CD4-positive, CD25-positive, alpha-beta regulatory T cell (primary cell): ENCODE measurements at regions not wholly inside any gene's neighbourhood (a gene's known extent, or its start where the extent isn't known, plus 50 kb on each side); places are given as distances from the start of the nearest gene placed in this dataset.

ENCODE experiments used
- ATAC-seq, 2 donors: fragments of 150-1000 bp; cut with Tn5 transposase; one replicate each; pipeline ENCODE4 v1.10.0; 2021; ENCODE audit warnings: low read depth in 2 of 2, moderate number of reproducible peaks in 2 of 2, moderate library complexity in 1 of 2
- DNase-seq, 3 donors: peaks; one replicate each; pipeline versions ENCODE4 v3.0.0 to v3.0.0-alpha.2; 2012 to 2022; ENCODE audit warnings: mixed read lengths in 1 of 3
- H3K27ac ChIP-seq: one replicate; pipeline ENCODE4 v1.7.0; 2013; ENCODE audit warnings: mild to moderate bottlenecking, low read length; ENCODE audit not compliant: insufficient read depth, poor library complexity, severe bottlenecking
- H3K27me3 ChIP-seq: one replicate; pipeline ENCODE4 v1.7.0; 2013; ENCODE audit warnings: low read length; ENCODE audit not compliant: control insufficient read depth, insufficient read depth
- H3K36me3 ChIP-seq: one replicate; pipeline ENCODE4 v1.7.0; 2013; ENCODE audit warnings: mild to moderate bottlenecking, low read length, moderate library complexity; ENCODE audit not compliant: control insufficient read depth, insufficient read depth
- H3K4me1 ChIP-seq: 2 replicates; pipeline ENCODE4 v1.7.0; 2013; ENCODE audit warnings: mild to moderate bottlenecking, low read length; ENCODE audit not compliant: insufficient read depth, control insufficient read depth, poor library complexity, severe bottlenecking
- H3K4me3 ChIP-seq: one replicate; pipeline ENCODE4 v1.7.0; 2013; ENCODE audit warnings: low read depth, mild to moderate bottlenecking, low read length, moderate library complexity
- H3K9me3 ChIP-seq, 2 experiments: 1 replicate in 1 of 2; 2 replicates in 1 of 2; pipeline ENCODE4 v1.7.0; 2013; ENCODE audit warnings: low read length in 2 of 2, mild to moderate bottlenecking in 1 of 2, moderate library complexity in 1 of 2; ENCODE audit not compliant: control insufficient read depth in 2 of 2
- H3K27ac Mint-ChIP-seq, 3 donors: one replicate each; pipeline ENCODE4 v1.8.0; 2020 to 2022; ENCODE audit warnings: mild to moderate bottlenecking in 3 of 3, mixed read lengths in 3 of 3, moderate library complexity in 2 of 3
- H3K27me3 Mint-ChIP-seq: one replicate; pipeline ENCODE4 v1.8.0; 2022; ENCODE audit warnings: mild to moderate bottlenecking, mixed read lengths
- H3K36me3 Mint-ChIP-seq: one replicate; pipeline ENCODE4 v1.8.0; 2020; ENCODE audit warnings: mixed read lengths
- H3K4me1 Mint-ChIP-seq, 4 donors: one replicate each; pipeline ENCODE4 v1.8.0; 2020 to 2022; ENCODE audit warnings: mixed read lengths in 4 of 4, mild to moderate bottlenecking in 1 of 4
- H3K4me3 Mint-ChIP-seq, 4 donors: one replicate each; pipeline ENCODE4 v1.8.0; 2020 to 2022; ENCODE audit warnings: mild to moderate bottlenecking in 4 of 4, mixed read lengths in 4 of 4, moderate library complexity in 3 of 4
- H3K9me3 Mint-ChIP-seq, 7 donors: one replicate each; pipeline ENCODE4 v1.8.0; 2020 to 2022; ENCODE audit warnings: mixed read lengths in 7 of 7, mild to moderate bottlenecking in 3 of 7, moderate library complexity in 2 of 7

DNA sequence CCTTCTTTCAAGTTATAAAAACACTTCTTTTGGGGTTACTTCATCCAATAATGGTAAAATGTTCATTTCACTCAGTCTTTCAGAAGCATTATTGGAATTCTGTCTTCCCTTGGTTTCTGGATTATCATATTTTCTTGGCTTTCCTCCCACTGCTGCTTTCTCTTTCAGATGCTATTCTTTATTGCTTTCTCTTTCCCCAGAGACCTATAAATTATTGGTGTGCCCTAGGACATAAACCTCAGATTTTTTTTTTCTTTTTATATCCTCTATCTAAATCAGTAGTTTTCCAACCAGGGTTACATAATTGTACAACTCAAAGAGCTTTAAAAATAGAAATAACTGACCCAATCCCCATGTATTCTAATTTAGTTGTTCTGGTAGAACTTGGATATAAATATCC, 1005.5 kb downstream of the ARAP2 start:
- Histone ChIP-seq H3K4me1 (no peaks in the 10 kb centered on the region), H3K27me3 (no peaks in the 10 kb centered on the region), H3K27ac (no peak overlapping the region), H3K4me3 (no peak overlapping the region), H3K9me3 (no peaks in the 10 kb centered on the region), H3K36me3 (no peaks in the 10 kb centered on the region)
- DNase-seq (no peak), ATAC-seq (no peak)
- Mint-ChIP-seq H3K27ac (no peak overlapping the region), H3K4me1 (peaks cover 0 to 5% (median 0%) of the 10 kb centered on the region in 4 donors), H3K4me3 (no peak overlapping the region), H3K36me3 (no peaks in the 10 kb centered on the region), H3K27me3 (no peaks in the 10 kb centered on the region), H3K9me3 (peaks cover 0 to 13% (median 3%) of the 10 kb centered on the region in 7 donors)

DNA sequence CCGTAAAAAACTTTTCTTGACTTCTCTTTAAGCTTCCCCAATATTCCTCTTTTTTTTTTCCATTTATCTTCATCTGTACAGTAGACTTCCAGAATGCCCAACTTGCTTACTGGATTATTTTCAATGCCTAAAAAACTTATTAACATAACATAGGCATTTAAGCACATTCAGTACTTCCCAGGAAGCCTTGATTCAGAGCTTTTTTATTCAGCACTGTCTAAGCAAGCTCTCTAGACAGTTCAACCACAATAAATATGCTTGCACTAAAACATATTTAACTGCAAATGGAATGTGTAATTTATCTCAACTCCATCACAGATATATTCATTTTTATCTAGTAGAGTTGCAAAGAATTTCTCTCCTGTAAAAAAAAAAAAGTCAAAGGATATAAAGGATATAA, 997.8 kb downstream of the ARAP2 start:
- no peaks in the 10 kb centered on the region for H3K36me3 ChIP-seq
- H3K27me3 ChIP-seq, result no peaks in the 10 kb centered on the region
- DNase-seq (no peak), ATAC-seq (no peak)
- Mint-ChIP-seq H3K27ac (no peak overlapping the region), H3K4me1 (peaks cover 0 to 5% (median 0%) of the 10 kb centered on the region in 4 donors), H3K4me3 (no peak overlapping the region), H3K9me3 (peaks cover 0 to 9% (median 3%) of the 10 kb centered on the region in 7 donors), H3K27me3 (no peaks in the 10 kb centered on the region), H3K36me3 (no peaks in the 10 kb centered on the region)
- no peaks in the 10 kb centered on the region for H3K4me1 ChIP-seq
- no peak overlapping the region for H3K27ac ChIP-seq
- no peaks in the 10 kb centered on the region for H3K9me3 ChIP-seq
- no peak overlapping the region for H3K4me3 ChIP-seq

DNA sequence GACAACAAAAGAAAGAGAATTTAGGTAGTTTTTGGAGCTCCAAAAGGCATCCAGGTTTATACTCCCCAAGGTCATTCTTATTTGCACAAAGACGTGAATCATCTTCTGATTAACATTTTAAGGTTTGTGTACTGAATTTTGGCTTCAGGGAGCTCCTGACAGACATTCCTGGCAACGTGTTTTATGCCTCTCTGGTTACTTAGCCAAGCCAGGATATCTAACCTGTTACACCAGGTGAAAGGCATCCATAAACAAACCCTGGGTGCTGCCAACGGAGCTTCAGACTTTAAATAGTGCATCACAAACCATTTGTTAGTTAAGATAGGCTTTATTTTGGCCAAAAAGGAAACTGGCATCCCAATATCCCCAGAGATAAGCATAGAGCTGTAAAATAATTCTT, 997.3 kb downstream of the ARAP2 start:
- DNase-seq (no peak), ATAC-seq (no peak)
- Histone ChIP-seq H3K27ac (no peak overlapping the region), H3K4me3 (no peak overlapping the region), H3K9me3 (no peaks in the 10 kb centered on the region), H3K36me3 (no peaks in the 10 kb centered on the region), H3K4me1 (no peaks in the 10 kb centered on the region), H3K27me3 (no peaks in the 10 kb centered on the region)
- no peak overlapping the region for H3K4me3 Mint-ChIP-seq
- H3K36me3 Mint-ChIP-seq, result no peaks in the 10 kb centered on the region
- no peak overlapping the region for H3K27ac Mint-ChIP-seq
- H3K27me3 Mint-ChIP-seq, result no peaks in the 10 kb centered on the region
- peaks cover 0 to 9% (median 3%) of the 10 kb centered on the region in 7 donors for H3K9me3 Mint-ChIP-seq
- peaks cover 0 to 5% (median 0%) of the 10 kb centered on the region in 4 donors for H3K4me1 Mint-ChIP-seq

DNA sequence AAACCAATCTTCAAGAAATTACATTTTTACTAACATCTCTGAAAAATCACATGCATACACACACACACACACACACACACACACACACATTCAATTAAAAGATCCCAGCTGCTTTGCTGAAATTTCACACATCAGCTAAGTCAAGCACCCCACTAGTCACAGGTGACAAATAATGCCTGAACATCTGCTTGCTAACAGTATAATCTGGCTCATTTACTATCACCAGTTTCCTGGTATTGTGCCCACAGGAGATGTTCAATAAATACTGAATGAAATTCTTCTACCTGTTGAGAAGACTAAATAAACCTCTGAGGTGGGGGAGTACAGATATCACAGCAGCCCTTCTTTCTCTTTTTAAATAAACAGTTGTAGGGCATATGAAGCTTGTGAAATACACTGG, 994.0 kb downstream of the ARAP2 start:
- Histone ChIP-seq H3K4me1 (no peaks in the 10 kb centered on the region), H3K27ac (no peak overlapping the region), H3K9me3 (no peaks in the 10 kb centered on the region), H3K4me3 (no peak overlapping the region), H3K27me3 (no peaks in the 10 kb centered on the region), H3K36me3 (no peaks in the 10 kb centered on the region)
- ATAC-seq (no peak), DNase-seq (no peak)
- no peak overlapping the region for H3K4me3 Mint-ChIP-seq
- H3K4me1 Mint-ChIP-seq, result no peaks in the 10 kb centered on the region
- H3K36me3 Mint-ChIP-seq, result no peaks in the 10 kb centered on the region
- H3K9me3 Mint-ChIP-seq, result peaks cover 0 to 7% (median 4%) of the 10 kb centered on the region in 7 donors
- no peaks in the 10 kb centered on the region for H3K27me3 Mint-ChIP-seq
- no peak overlapping the region for H3K27ac Mint-ChIP-seq

DNA sequence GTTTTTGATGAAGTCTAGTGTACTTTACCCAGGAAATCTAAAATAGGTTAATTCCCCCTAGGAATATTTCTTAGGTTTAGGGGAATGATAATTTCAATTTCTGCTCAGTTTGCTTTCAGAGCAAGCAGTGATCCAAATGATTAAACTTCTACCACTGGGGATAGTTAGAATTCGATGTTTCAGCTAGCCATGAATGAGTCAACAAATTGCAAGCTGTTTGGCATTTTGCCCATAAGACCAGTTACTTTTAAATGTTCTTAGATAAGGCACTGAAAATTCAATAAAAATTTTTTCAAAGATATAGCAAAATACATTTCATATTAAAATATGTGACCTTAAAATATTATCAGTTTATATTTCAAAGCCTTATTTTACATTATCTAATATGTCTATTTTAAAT, 993.6 kb downstream of the ARAP2 start:
- Histone ChIP-seq H3K9me3 (no peaks in the 10 kb centered on the region), H3K4me3 (no peak overlapping the region), H3K27ac (no peak overlapping the region), H3K4me1 (no peaks in the 10 kb centered on the region), H3K27me3 (no peaks in the 10 kb centered on the region), H3K36me3 (no peaks in the 10 kb centered on the region)
- Mint-ChIP-seq H3K27me3 (no peaks in the 10 kb centered on the region), H3K4me1 (no peaks in the 10 kb centered on the region), H3K4me3 (no peak overlapping the region), H3K36me3 (no peaks in the 10 kb centered on the region), H3K9me3 (peaks cover 0 to 7% (median 4%) of the 10 kb centered on the region in 7 donors), H3K27ac (no peak overlapping the region)
- ATAC-seq (no peak), DNase-seq (no peak)

DNA sequence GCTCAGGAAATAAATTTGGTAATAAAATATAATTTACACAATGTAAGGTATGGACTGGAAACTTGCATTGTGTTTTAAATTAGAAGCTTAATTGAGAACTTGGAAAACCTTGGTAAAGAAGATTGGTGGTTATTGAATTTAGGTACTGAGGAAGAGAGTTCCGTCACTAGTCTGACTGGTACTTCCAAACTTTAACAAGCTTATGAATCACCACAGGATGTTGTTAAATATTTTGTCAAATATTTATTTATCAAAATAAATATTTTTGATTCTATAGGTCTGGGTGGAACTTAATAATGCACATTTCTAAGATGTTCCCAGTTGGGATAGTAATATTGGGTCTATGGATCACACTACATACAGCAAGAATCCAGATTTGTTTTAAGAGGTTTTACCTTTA, 992.2 kb downstream of the ARAP2 start:
- Histone ChIP-seq H3K4me1 (no peaks in the 10 kb centered on the region), H3K27me3 (no peaks in the 10 kb centered on the region), H3K36me3 (no peaks in the 10 kb centered on the region), H3K4me3 (no peak overlapping the region), H3K27ac (no peak overlapping the region), H3K9me3 (no peaks in the 10 kb centered on the region)
- ATAC-seq, result no peak
- Mint-ChIP-seq H3K27me3 (no peaks in the 10 kb centered on the region), H3K4me3 (no peak overlapping the region), H3K4me1 (no peaks in the 10 kb centered on the region), H3K9me3 (peaks cover 0 to 7% (median 3%) of the 10 kb centered on the region in 7 donors), H3K27ac (no peak overlapping the region), H3K36me3 (no peaks in the 10 kb centered on the region)
- no peak for DNase-seq

DNA sequence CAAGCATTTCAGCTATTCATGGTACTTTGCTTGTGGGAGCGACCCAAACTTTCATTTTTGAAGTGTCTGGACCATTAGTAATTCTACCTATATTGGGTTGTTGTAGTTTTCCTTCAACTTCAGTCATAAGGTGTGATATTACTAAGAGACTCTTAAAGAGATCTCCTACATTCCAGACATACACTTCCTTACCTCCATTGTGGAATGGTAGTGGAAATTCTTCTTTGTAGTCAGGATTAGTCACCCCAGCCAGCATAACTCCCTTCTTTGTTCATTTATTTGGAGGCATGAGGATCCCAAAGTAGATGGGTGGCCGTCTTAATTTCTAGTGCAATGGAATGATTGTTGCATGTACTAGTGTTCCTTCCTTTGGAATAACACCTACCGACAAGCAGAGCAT, 991.4 kb downstream of the ARAP2 start:
- H3K36me3 ChIP-seq, result no peaks in the 10 kb centered on the region
- peaks cover 0 to 10% (median 6%) of the 10 kb centered on the region in 7 donors for H3K9me3 Mint-ChIP-seq
- DNase-seq (no peak), ATAC-seq (no peak)
- H3K4me1 ChIP-seq, result no peaks in the 10 kb centered on the region
- no peak overlapping the region for H3K27ac Mint-ChIP-seq
- no peak overlapping the region for H3K27ac ChIP-seq
- H3K4me3 ChIP-seq, result no peak overlapping the region
- H3K36me3 Mint-ChIP-seq, result no peaks in the 10 kb centered on the region
- H3K4me1 Mint-ChIP-seq, result no peaks in the 10 kb centered on the region
- H3K27me3 ChIP-seq, result no peaks in the 10 kb centered on the region
- H3K4me3 Mint-ChIP-seq, result no peak overlapping the region
- H3K9me3 ChIP-seq, result no peaks in the 10 kb centered on the region
- no peaks in the 10 kb centered on the region for H3K27me3 Mint-ChIP-seq

DNA sequence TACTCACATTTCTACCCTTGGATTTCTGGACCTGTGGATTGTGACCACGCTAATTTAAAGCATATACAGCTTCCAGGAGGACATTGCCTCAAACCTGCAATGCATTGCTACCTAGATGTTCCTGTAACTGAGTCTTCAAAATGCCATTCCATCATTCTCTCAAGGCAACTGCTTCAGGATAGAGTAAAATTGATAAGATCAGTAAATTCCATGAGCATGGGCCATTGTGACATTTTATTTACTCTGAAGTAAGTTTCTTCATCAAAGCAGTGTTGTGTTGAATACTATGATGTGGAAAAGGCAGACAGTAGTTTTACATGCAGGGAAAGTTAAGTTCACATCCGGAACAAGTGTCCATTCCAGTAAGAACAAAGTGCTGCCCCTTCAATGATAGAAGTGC, 991.0 kb downstream of the ARAP2 start:
- H3K4me1 Mint-ChIP-seq, result no peaks in the 10 kb centered on the region
- peaks cover 0 to 10% (median 5%) of the 10 kb centered on the region in 7 donors for H3K9me3 Mint-ChIP-seq
- no peaks in the 10 kb centered on the region for H3K27me3 Mint-ChIP-seq
- Histone ChIP-seq H3K4me3 (no peak overlapping the region), H3K9me3 (no peaks in the 10 kb centered on the region), H3K27me3 (no peaks in the 10 kb centered on the region), H3K36me3 (no peaks in the 10 kb centered on the region), H3K4me1 (no peaks in the 10 kb centered on the region), H3K27ac (no peak overlapping the region)
- no peak for DNase-seq
- H3K27ac Mint-ChIP-seq, result no peak overlapping the region
- H3K4me3 Mint-ChIP-seq, result no peak overlapping the region
- no peak for ATAC-seq
- H3K36me3 Mint-ChIP-seq, result no peaks in the 10 kb centered on the region
